ENCODE measurements at regions not wholly inside any gene's neighbourhood (a gene's known extent, or its start where the extent isn't known, plus 50 kb on each side); places are given as distances from the start of the nearest gene placed in this dataset.

DNA sequence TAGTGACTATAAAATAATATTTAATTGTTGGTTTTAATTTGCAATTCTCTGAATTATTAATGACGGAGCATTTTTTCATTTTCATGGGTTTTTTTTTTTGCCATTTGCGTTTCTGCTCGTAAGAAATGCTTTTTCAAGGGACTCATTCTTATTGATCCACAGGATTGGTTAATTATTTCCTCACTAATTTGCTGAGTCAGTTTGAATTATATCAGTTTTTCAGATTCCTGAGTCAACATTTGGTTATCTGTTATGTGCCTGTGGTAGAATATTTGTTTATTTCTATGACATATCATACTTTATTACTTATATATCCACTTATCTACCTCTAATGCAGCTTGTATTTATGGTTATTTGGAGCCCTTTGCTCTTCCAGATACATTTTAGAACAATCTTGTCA is 257.0 kb upstream of the BTBD3 start:
- TF ChIP-seq, protein P1, sequence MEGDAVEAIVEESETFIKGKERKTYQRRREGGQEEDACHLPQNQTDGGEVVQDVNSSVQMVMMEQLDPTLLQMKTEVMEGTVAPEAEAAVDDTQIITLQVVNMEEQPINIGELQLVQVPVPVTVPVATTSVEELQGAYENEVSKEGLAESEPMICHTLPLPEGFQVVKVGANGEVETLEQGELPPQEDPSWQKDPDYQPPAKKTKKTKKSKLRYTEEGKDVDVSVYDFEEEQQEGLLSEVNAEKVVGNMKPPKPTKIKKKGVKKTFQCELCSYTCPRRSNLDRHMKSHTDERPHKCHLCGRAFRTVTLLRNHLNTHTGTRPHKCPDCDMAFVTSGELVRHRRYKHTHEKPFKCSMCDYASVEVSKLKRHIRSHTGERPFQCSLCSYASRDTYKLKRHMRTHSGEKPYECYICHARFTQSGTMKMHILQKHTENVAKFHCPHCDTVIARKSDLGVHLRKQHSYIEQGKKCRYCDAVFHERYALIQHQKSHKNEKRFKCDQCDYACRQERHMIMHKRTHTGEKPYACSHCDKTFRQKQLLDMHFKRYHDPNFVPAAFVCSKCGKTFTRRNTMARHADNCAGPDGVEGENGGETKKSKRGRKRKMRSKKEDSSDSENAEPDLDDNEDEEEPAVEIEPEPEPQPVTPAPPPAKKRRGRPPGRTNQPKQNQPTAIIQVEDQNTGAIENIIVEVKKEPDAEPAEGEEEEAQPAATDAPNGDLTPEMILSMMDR (conservative IDR thresholded peaks at IDR 0.05; ENCODE audit: low read depth, low read length), result no peak
- no peak for DNase-seq (ENCODE audit: low read depth)
- no peak overlapping the region for H3K4me3 ChIP-seq (ENCODE audit: low read length)

DNA sequence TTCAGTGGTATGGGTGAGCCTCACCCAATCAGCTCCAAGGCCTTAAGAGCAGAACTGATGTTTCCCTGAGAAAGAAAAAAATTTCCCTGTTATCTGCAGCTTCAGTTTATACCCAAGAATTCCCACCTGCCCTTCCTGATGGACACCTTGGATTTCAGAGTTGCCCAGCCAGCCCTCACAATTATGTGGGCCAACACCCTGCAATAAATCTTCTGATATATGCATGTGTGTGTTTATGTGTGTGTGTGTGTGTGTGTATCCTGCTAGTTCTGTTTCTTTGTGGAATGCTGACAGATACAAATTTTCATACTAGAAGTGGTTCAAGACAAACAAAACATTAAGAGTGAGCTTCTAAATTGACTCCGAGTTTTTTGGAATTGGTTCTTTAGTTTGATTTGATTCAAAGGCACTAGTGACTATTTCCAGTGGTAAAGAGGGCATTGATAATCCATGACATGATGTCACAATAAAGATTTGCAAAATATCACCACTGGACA is 246.6 kb upstream of the BTBD3 start:
- TF ChIP-seq, protein P1 (conservative IDR thresholded peaks at IDR 0.05; ENCODE audit: low read depth, low read length), result no peak
- no peak overlapping the region for H3K4me3 ChIP-seq (ENCODE audit: low read length)
- DNase-seq (ENCODE audit: low read depth), result no peak

DNA sequence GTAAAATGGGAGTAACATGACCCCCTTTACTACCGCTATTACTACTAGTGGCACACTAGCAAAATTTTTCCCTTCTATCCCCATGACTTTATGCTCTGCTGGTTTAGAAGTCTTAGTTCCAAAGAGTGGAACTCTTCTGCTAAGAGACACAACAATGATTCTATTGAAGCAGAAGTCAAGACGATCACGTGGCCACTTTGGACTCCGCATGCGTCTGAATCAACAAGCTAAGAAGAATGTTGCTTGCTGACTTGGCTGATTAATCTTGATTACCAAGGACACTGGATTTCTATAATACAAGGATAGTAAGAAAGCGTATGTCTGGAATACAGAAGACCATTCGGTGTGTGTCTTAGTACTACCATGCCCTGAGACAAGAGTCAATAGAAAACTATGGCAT is 244.7 kb upstream of the BTBD3 start:
- DNase-seq (ENCODE audit: low read depth), result no peak
- H3K4me3 ChIP-seq (ENCODE audit: low read length), result no peak overlapping the region
- TF ChIP-seq, protein P1 (conservative IDR thresholded peaks at IDR 0.05; ENCODE audit: low read depth, low read length), result no peak

DNA sequence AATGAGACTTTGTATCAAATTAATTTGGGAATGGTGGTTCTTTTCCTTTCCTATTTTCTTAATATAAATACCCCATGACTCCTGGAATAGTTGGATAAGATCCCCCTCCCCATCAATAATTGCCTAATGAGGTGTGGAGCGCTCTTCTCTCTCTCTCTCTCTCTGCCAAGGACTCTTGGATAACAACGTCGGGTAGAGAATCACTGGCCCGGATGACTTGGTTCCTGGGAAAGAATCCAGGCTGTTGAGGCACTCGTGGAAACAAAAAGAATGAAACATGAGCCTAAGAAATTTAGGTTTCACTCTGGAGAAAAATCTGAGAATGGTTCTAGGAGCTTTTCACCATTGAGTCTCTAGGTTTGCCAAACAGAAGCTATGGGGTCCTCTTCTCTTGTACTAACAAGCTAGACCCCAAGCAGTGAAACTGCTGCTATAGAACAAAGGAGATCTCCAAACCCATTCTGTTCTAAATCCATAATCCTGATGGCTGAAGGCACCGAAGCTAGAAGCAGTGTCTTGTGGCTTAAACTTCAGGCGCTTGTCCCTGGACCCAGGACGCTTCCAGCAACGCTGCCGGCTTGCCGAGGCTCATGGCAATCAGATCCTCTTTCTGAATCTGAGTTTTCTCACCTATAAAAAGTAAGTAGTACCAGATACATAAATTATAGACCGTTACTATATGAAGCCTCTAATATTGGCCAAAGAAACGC is 241.6 kb upstream of the BTBD3 start:
- no peak for DNase-seq (ENCODE audit: low read depth)
- TF ChIP-seq, protein P1 (conservative IDR thresholded peaks at IDR 0.05; ENCODE audit: low read depth, low read length), result no peak
- no peak overlapping the region for H3K4me3 ChIP-seq (ENCODE audit: low read length)

DNA sequence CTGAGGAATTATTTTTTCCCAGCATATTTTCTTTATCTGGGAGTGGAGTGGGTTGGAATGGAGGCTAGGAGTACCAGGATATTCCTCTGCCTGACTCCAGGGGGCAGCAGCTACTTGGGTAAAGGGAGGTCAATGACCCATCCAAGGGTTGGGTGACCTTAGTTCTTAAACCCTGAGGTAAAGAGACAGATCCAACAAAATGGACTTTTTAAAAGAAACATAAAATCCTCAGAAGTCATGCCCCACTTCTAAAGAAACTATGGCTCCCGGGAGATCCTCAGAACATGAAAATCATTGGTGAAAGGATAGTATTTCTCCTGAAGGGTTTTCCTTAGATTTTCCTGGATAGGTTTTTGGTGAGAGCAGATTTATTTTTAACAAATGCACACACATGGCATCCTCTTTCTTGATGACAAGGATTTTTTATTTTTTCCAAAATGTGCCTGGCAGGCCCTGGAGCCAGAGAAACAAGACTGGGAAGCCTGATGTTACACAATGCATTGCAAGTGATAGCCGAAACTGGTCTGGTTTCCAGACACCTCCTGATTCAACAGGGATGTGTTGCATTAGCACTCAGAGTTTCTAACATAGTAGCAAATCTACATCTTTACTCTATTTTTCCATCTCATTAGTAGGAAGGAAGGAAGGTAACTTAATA is 240.9 kb upstream of the BTBD3 start:
- peak; percentile 6 for DNase-seq (ENCODE audit: low read depth)
- TF ChIP-seq, protein P1 (conservative IDR thresholded peaks at IDR 0.05; ENCODE audit: low read depth, low read length), result peak; percentile 91
- no peak overlapping the region for H3K4me3 ChIP-seq (ENCODE audit: low read length)

DNA sequence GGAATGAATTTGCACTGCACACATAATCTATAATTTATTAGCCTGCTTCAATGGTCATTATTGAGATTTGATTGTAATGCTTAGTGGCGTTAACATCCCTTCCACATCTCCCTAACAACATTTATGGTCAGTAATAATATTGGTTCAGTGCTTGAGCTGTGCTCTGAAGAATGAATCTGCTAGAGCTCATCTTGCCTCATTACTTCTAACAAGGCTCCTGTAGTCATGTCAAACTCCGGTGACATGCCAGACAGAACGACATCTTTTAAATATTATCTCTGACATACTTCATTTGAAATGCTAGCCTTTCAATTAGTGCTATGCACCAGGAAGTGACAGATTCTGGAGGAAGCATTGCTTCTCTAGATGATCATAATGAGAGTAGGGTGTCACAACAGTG is 240.3 kb upstream of the BTBD3 start:
- DNase-seq (ENCODE audit: low read depth), result no peak
- TF ChIP-seq, protein P1 (conservative IDR thresholded peaks at IDR 0.05; ENCODE audit: low read depth, low read length), result no peak
- no peak overlapping the region for H3K4me3 ChIP-seq (ENCODE audit: low read length)

DNA sequence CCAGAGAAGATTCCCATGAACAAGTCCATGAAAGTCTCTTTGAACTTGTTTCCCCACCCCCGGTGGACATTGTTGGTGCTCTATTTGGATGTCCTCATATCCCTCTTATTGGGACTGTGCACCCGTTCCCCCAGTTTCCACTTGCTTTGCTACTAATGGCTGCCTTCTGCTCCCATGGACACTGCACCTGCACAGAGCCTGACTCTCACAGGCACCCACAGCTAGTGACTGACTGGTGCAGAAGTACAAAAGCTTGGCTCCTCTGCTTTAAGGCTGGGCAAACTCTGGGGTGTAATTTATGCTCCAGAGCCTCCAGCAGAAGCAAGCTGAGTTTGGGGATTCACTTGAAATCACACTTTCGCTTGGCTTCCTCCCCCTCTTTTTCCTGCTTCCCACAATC is 239.9 kb upstream of the BTBD3 start:
- H3K4me3 ChIP-seq (ENCODE audit: low read length), result no peak overlapping the region
- TF ChIP-seq, protein P1 (conservative IDR thresholded peaks at IDR 0.05; ENCODE audit: low read depth, low read length), result no peak

More for the DNA sequence above, 239.9 kb upstream of the BTBD3 start:
- no peak for DNase-seq (ENCODE audit: low read depth)
